ENCODE measurements at regions not wholly inside any gene's neighbourhood (a gene's known extent, or its start where the extent isn't known, plus 50 kb on each side); places are given as distances from the start of the nearest gene placed in this dataset.

DNA sequence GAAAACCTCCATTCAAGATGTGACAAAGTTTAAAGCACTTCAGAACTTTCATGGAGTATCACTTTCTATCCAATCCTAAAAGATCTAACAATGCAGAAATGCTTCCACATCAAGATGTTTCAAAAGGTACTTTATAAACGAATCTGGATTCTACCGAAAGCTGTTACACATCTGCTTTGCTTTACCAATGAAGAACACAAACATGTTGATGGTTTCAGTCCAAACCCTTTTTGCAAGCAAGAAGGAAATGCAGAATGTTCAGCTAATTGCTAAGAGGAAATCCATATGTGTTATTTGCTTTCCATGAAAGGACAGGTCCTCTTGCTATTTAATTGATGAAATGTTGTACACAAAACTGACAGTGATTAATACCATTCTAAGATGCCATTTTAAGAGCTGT lies 419.6 kb downstream of the EFNA5 start:
- H3K27ac ChIP-seq, result no peak overlapping the region
- intact Hi-C loops (cut with DNase I), result no loop called here
- no peak for ATAC-seq

GRCh38 chr5:107248066-107248695 lies 422.6 kb downstream of the EFNA5 start:
- TF ChIP-seq, protein P1, sequence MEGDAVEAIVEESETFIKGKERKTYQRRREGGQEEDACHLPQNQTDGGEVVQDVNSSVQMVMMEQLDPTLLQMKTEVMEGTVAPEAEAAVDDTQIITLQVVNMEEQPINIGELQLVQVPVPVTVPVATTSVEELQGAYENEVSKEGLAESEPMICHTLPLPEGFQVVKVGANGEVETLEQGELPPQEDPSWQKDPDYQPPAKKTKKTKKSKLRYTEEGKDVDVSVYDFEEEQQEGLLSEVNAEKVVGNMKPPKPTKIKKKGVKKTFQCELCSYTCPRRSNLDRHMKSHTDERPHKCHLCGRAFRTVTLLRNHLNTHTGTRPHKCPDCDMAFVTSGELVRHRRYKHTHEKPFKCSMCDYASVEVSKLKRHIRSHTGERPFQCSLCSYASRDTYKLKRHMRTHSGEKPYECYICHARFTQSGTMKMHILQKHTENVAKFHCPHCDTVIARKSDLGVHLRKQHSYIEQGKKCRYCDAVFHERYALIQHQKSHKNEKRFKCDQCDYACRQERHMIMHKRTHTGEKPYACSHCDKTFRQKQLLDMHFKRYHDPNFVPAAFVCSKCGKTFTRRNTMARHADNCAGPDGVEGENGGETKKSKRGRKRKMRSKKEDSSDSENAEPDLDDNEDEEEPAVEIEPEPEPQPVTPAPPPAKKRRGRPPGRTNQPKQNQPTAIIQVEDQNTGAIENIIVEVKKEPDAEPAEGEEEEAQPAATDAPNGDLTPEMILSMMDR (IDR thresholded peaks at IDR 0.05), result peak; percentile 42 to 80 (median 61)
- TF ChIP-seq POLR2A (IDR thresholded peaks at IDR 0.05), result no peak
- intact Hi-C loops (cut with DNase I), result no loop called here
- Histone ChIP-seq H3K4me3 (no peak overlapping the region), H3K4me1 (no peaks in the 10 kb centered on the region), H3K27me3 (no peaks in the 10 kb centered on the region), H3K27ac (no peak overlapping the region), H3K36me3 (no peaks in the 10 kb centered on the region), H3K9me3 (no peaks in the 10 kb centered on the region)
- ATAC-seq, result peak; percentile 41 to 60 (median 52)
- WGBS (ENCODE audit: insufficient coverage, low coverage, low lambda C conversion rate, missing lambda C conversion rate), result 43% methylated on average over 10 of the region's 10 CpGs
- DNase-seq, result peak in 2 of 3 donors; percentile 24 to 50

More for the DNA sequence above, 419.6 kb downstream of the EFNA5 start:
- H3K4me1 ChIP-seq, result no peaks in the 10 kb centered on the region
- no peaks in the 10 kb centered on the region for H3K9me3 ChIP-seq
- TF ChIP-seq, protein P1 (IDR thresholded peaks at IDR 0.05), result no peak
- TF ChIP-seq POLR2A (IDR thresholded peaks at IDR 0.05), result no peak
- DNase-seq, result no peak
- WGBS (ENCODE audit: insufficient coverage, low coverage, low lambda C conversion rate, missing lambda C conversion rate), result 63% methylated on average over 2 of the region's 2 CpGs
- no peaks in the 10 kb centered on the region for H3K27me3 ChIP-seq
- no peak overlapping the region for H3K4me3 ChIP-seq
- H3K36me3 ChIP-seq, result no peaks in the 10 kb centered on the region

DNA sequence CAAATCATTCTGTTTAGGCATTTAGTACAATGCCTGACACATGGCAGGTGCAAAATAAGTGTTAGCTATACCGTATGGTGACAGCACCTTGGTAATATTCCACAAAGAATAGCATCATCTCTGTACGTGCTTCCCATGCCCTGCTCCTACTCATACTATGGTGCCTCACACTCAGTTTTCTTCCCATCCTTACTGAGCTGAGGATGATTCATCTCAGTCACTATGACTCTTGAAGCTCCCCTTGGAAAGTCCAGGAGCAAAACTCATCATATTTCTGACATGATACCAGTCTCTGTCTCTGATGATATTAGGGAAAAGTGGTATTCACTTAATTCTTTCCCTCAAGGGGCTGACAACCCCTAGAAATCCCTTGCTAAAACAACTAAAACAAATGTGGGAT lies 423.3 kb downstream of the EFNA5 start:
- intact Hi-C loops (cut with DNase I), result no loop called here
- no peaks in the 10 kb centered on the region for H3K27me3 ChIP-seq
- WGBS (ENCODE audit: insufficient coverage, low coverage, low lambda C conversion rate, missing lambda C conversion rate), result 100% methylated on average over 1 of the region's 2 CpGs
- no peaks in the 10 kb centered on the region for H3K9me3 ChIP-seq
- H3K4me1 ChIP-seq, result no peaks in the 10 kb centered on the region
- TF ChIP-seq, protein P1 (IDR thresholded peaks at IDR 0.05), result no peak
- TF ChIP-seq POLR2A (IDR thresholded peaks at IDR 0.05), result no peak
- no peak for ATAC-seq
- H3K27ac ChIP-seq, result no peak overlapping the region
- no peaks in the 10 kb centered on the region for H3K36me3 ChIP-seq
- no peak overlapping the region for H3K4me3 ChIP-seq
- DNase-seq, result no peak

GRCh38 chr5:107243220-107243579 lies 427.5 kb downstream of the EFNA5 start:
- Histone ChIP-seq H3K36me3 (no peaks in the 10 kb centered on the region), H3K4me1 (no peaks in the 10 kb centered on the region), H3K9me3 (no peaks in the 10 kb centered on the region), H3K27me3 (no peaks in the 10 kb centered on the region), H3K27ac (no peak overlapping the region), H3K4me3 (no peak overlapping the region)
- ATAC-seq (no peak), DNase-seq (no peak)
- 67% methylated on average over 2 of the region's 3 CpGs for WGBS (ENCODE audit: insufficient coverage, low coverage, low lambda C conversion rate, missing lambda C conversion rate)
- TF ChIP-seq, protein P1 (IDR thresholded peaks at IDR 0.05), result no peak
- no peak for TF ChIP-seq POLR2A (IDR thresholded peaks at IDR 0.05)
- intact Hi-C loops (cut with DNase I), result no loop called here

Measured in right lobe of liver (tissue), 6 donors.